OCI-M2 (cell line): ENCODE measurements at regions not wholly inside any gene's neighbourhood (a gene's known extent, or its start where the extent isn't known, plus 50 kb on each side); places are given as distances from the start of the nearest gene placed in this dataset.
"Not testable (repeated sequence)": the region's sequence is repeated elsewhere in the genome, so short reads cannot be mapped to it uniquely, and the experiment has no call there.

ENCODE experiments used
- DNase-seq: peaks from one replicate; lab custom pipeline; 2025; ENCODE audit not compliant: unreplicated experiment; lab: John Stamatoyannopoulos, UW

GRCh38 chr14:43591776-43592175, 915.3 kb downstream of the FSCB start:
- DNase-seq: no peak

GRCh38 chr14:43587183-43587582, 919.9 kb downstream of the FSCB start:
- no peak for DNase-seq

GRCh38 chr14:43579671-43580070, 927.4 kb downstream of the FSCB start:
- no peak for DNase-seq

GRCh38 chr14:43568022-43568421, 939.1 kb downstream of the FSCB start:
- no peak for DNase-seq

- no peak for DNase-seq
Observed at GRCh38 chr14:43548368-43548767, 958.7 kb downstream of the FSCB start.

GRCh38 chr14:43547596-43547995, 959.5 kb downstream of the FSCB start:
- not testable (repeated sequence) for DNase-seq

GRCh38 chr14:43541356-43541755, 965.7 kb downstream of the FSCB start:
- no peak for DNase-seq

- no peak for DNase-seq
Observed at GRCh38 chr14:43540948-43541347, 966.1 kb downstream of the FSCB start.

- DNase-seq: no peak
Observed at GRCh38 chr14:43539210-43539609, 967.9 kb downstream of the FSCB start.

GRCh38 chr14:43535231-43535838, 971.7 kb downstream of the FSCB start:
- no peak for DNase-seq

- no peak for DNase-seq
Observed at GRCh38 chr14:43532825-43533416, 974.2 kb downstream of the FSCB start.

- no peak for DNase-seq
Observed at GRCh38 chr14:43528321-43528720, 978.8 kb downstream of the FSCB start.

GRCh38 chr14:43525658-43526057, 981.4 kb downstream of the FSCB start:
- DNase-seq: no peak

GRCh38 chr14:43522901-43523300, 984.2 kb downstream of the FSCB start:
- no peak for DNase-seq

- DNase-seq: no peak
Observed at GRCh38 chr14:43522191-43522590, 984.9 kb downstream of the FSCB start.

GRCh38 chr14:43503508-43503907, 1003.6 kb downstream of the FSCB start:
- no peak for DNase-seq

- not testable (repeated sequence) for DNase-seq
Observed at GRCh38 chr14:43492359-43492758, 1014.7 kb downstream of the FSCB start.

- no peak for DNase-seq
Observed at GRCh38 chr14:43483415-43483814, 1023.7 kb downstream of the FSCB start.

- DNase-seq: no peak
Observed at GRCh38 chr14:43481864-43482263, 1025.2 kb downstream of the FSCB start.

GRCh38 chr14:43480976-43481375, 1026.1 kb downstream of the FSCB start:
- no peak for DNase-seq

GRCh38 chr14:43479596-43480195, 1027.4 kb downstream of the FSCB start:
- DNase-seq: no peak

GRCh38 chr14:43476822-43477221, 1030.3 kb downstream of the FSCB start:
- DNase-seq: no peak

GRCh38 chr14:43475757-43476156, 1031.3 kb downstream of the FSCB start:
- peak; percentile 54 for DNase-seq
